ENCODE measurements at regions not wholly inside any gene's neighbourhood (a gene's known extent, or its start where the extent isn't known, plus 50 kb on each side); places are given as distances from the start of the nearest gene placed in this dataset.
"Not testable (repeated sequence)": the region's sequence is repeated elsewhere in the genome, so short reads cannot be mapped to it uniquely, and the experiment has no call there.

DNA sequence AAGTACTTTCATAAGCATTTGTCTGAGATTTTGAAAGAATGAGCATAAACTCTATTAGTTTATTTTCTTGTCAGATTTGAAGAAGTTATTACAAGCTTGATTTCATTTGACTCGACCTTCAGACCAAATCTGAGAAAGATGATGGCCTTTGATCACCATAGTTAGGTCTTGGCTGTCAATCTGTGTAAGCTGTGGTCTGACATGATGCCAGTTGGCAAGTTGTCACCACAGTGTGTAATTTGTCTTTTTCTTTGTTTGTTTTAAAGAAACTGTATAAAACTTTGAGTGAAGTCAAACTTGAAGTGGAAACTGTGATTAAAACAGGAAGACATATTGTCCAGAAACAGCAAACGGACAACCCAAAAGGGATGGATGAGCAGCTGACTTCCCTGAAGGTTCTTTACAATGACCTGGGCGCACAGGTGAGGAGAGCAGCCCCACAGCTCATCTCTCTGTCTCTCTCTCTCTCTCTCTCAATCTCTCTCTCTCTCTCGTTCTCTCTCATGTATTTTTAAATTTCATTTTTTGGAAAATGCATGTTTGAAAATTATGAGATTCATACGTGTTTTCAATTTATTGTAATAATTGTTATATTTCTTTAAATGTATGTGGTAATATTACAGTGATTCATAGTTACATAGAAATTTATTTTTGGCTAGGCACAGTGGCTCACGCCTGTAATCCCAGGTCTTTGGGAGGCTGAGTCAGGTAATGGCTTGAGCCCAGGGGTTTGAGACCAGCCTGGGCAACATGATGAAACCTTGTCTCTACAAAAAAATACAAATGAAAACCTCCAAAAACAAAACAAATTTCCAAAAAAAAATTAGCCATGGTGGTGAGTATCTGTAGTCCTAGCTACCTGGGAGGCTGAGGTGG lies 208.1 kb downstream of the UTRN start:
- TF ChIP-seq, protein P1, sequence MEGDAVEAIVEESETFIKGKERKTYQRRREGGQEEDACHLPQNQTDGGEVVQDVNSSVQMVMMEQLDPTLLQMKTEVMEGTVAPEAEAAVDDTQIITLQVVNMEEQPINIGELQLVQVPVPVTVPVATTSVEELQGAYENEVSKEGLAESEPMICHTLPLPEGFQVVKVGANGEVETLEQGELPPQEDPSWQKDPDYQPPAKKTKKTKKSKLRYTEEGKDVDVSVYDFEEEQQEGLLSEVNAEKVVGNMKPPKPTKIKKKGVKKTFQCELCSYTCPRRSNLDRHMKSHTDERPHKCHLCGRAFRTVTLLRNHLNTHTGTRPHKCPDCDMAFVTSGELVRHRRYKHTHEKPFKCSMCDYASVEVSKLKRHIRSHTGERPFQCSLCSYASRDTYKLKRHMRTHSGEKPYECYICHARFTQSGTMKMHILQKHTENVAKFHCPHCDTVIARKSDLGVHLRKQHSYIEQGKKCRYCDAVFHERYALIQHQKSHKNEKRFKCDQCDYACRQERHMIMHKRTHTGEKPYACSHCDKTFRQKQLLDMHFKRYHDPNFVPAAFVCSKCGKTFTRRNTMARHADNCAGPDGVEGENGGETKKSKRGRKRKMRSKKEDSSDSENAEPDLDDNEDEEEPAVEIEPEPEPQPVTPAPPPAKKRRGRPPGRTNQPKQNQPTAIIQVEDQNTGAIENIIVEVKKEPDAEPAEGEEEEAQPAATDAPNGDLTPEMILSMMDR (IDR thresholded peaks at IDR 0.05), result no peak
- no peak for TF ChIP-seq ZFX (IDR thresholded peaks at IDR 0.05; ENCODE audit: borderline replicate concordance)
- no peak overlapping the region for H3K27ac ChIP-seq

DNA sequence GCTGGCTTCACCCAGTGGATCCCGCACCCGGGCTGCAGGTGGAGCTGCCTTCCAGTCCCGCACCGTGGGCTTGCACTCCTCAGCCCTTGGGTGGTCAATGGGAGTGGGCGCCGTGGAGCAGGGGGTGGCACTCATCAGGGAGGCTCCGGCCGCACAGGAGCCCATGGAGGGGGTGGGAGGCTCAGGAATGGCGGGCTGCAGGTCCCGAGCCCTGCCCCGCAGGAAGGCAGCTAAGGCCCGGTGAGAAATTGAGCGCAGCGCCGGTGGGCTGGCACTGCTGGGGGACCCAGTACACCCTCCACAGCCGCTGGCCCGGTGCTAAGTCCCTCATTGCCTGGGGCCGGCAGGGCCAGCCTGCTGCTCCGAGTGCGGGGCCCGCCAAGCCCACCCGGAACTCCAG lies 209.9 kb downstream of the UTRN start:
- H3K27ac ChIP-seq, result not testable (repeated sequence)

DNA sequence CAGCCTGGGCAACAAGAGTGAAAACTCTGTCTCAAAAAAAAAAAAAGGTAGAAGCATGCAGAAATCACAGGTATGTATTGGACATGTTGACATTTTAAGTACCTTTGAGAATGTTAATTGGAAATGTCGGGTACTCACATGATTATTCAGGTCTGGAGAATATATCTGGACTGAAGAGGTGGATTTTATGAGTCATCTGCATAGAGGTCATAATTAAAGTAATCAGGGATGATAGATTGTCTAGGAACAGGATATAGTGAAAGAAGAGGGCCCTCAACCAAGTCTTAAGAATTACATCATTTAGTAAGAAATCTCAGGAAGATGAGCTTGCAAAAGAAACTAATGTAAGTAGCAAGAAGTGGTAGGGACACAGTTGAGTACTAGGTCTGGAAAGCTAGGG lies 212.5 kb downstream of the UTRN start:
- no peak overlapping the region for H3K27ac ChIP-seq
- TF ChIP-seq, protein P1 (IDR thresholded peaks at IDR 0.05), result no peak
- no peak for TF ChIP-seq ZFX (IDR thresholded peaks at IDR 0.05; ENCODE audit: borderline replicate concordance)

DNA sequence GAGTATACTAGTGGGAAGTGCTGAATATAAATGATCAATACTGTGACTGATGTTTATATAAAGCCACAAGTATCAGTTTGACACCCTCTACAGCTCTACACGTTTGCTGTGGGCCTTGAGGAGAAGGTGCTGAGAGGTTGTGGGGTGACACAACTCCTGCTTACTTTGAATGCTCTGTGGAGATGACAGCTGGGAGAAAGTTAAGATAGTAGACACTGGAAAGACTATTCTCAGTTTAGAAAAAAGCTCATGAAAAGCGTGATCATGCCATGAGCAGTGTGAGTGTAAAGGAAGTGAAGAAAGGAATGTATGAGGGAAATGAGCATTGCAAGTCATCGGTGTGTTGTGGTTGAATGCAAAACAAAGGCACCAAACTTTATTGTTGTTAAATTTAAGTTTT lies 215.8 kb downstream of the UTRN start:
- H3K27ac ChIP-seq, result no peak overlapping the region
- no peak for TF ChIP-seq ZFX (IDR thresholded peaks at IDR 0.05; ENCODE audit: borderline replicate concordance)
- TF ChIP-seq, protein P1 (IDR thresholded peaks at IDR 0.05), result no peak

DNA sequence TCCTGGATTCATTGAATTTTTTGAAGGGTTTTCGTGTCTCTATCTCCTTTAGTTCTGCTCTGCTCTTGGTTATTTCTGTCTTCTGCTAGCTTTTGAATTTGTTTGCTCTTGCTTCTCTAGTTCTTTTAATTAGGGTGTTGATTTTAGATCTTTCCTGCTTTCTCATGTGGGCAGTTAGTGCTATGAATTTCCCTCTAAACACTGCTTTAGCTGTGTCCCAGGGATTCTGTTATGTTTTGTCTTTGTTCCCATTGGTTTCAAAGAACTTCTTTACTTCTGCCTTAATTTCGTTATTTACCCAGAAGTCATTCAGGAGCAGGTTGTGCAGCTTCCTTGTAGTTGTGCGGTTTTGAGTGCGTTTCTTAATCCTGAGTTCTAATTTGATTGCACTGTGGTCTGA lies 220.1 kb downstream of the UTRN start:
- not testable (repeated sequence) for H3K27ac ChIP-seq

DNA sequence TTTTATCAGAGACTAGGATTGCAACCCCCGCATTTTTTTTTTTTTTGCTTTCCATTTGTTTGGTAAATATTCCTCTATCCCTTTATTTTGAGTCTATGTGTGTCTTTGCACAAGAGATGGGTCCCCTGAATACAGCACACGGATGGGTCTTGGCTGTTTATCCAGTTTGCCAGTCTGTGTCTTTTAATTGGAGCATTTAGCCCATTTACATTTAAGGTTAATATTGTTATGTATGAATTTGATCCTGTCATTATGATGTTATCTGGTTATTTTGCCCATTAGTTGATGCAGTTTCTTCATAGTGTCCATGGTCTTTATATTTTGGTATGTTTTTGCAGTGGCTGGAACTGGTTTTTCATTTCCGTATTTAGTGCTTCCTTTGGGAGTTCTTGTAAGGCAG lies 220.9 kb downstream of the UTRN start:
- H3K27ac ChIP-seq, result not testable (repeated sequence)

DNA sequence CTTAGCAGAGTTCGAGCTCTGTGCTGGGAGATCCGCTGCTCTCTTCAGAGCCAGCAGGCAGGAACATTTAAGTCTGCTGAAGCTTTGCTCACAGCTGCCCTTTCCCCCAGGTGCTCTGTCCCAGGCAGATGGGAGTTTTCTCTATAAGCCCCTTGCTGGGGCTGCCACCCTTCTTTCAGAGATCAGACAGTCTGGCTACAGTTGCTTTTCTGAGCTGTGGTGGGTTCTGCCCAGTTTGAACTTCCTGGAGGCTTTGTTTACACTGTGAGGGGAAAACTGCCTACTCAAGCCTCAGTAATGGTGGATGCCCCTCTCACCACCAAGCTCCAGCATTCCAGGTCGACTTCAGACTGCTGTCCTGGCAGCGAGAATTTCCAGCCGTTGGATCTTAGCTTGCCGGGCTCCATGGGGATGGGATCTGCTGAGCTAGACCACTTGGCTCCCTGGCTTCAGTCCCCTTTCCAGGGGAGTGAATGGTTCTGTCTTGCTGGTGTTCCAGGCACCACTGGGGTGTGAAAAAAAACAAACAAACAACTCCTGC lies 222.7 kb downstream of the UTRN start:
- H3K27ac ChIP-seq, result not testable (repeated sequence)

DNA sequence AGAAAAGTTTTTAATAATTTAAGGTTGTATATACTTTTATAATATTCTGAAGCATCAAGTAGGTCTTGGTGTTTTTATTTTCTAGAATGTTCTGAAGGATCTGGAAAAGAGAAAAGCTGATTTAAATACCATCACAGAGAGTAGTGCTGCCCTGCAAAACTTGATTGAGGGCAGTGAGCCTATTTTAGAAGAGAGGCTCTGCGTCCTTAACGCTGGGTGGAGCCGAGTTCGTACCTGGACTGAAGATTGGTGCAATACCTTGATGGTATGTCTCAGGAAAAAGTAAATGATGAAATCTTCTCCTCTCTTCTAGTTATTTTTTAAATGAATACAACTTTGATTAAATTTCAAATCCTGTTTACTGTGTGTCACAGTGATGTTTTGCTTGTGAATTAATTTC lies 225.7 kb downstream of the UTRN start:
- no peak overlapping the region for H3K27ac ChIP-seq
- TF ChIP-seq ZFX (IDR thresholded peaks at IDR 0.05; ENCODE audit: borderline replicate concordance), result no peak
- TF ChIP-seq, protein P1 (IDR thresholded peaks at IDR 0.05), result no peak

DNA sequence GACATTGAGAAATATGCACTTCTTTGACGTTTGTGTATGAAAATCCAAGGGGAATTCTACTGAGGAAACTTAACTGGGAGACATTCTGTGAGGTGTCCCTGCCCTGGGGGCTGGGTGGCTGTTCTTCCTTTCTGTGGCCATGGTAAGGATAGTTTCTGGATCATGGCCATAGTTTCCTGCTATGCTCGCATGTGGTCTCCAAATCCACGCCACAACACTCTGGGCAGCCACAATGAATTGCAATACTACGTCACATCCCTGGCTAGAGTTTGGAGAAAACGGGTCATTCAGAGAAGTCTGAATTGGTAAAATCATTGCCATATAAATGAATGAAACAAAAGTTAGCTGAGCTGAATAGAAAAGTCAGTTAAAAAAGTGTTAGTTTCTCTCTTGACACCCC lies 230.6 kb downstream of the UTRN start:
- no peak overlapping the region for H3K27ac ChIP-seq
- TF ChIP-seq, protein P1 (IDR thresholded peaks at IDR 0.05), result no peak
- TF ChIP-seq ZFX (IDR thresholded peaks at IDR 0.05; ENCODE audit: borderline replicate concordance), result no peak

All from 22Rv1 (cell line).